Liver (tissue), 8 donors: ENCODE measurements at regions not wholly inside any gene's neighbourhood (a gene's known extent, or its start where the extent isn't known, plus 50 kb on each side); places are given as distances from the start of the nearest gene placed in this dataset.

ENCODE experiments used
- DNase-seq: peaks from one replicate; pipeline ENCODE4 v3.0.0-alpha.2; 2017; ENCODE audit warnings: low spot score
- H3K27ac ChIP-seq, 2 donors: one replicate each; pipeline ENCODE4 v1.7.0; 2013; ENCODE audit warnings: inconsistent platforms in 2 of 2, low read length in 2 of 2, control low read depth in 1 of 2, low read depth in 1 of 2, mild to moderate bottlenecking in 1 of 2
- H3K27me3 ChIP-seq, 4 donors: one replicate each; pipeline versions ENCODE4 v1.6.1 to v1.7.0; 2013; ENCODE audit warnings: low read length in 3 of 4, inconsistent platforms in 1 of 4, mild to moderate bottlenecking in 1 of 4, moderate library complexity in 1 of 4; ENCODE audit not compliant: control insufficient read depth in 4 of 4, insufficient read depth in 4 of 4
- H3K36me3 ChIP-seq, 4 donors: one replicate each; pipeline versions ENCODE4 v1.6.1 to v1.7.0; 2013; ENCODE audit warnings: low read length in 3 of 4, mild to moderate bottlenecking in 3 of 4, low read depth in 1 of 4, moderate library complexity in 1 of 4; ENCODE audit not compliant: control insufficient read depth in 4 of 4, insufficient read depth in 3 of 4
- H3K4me1 ChIP-seq, 4 donors: one replicate each; pipeline versions ENCODE4 v1.6.1 to v1.7.0; 2013; ENCODE audit warnings: low read length in 3 of 4, mild to moderate bottlenecking in 3 of 4, moderate library complexity in 1 of 4; ENCODE audit not compliant: control insufficient read depth in 4 of 4, insufficient read depth in 4 of 4
- H3K4me3 ChIP-seq, 3 donors: one replicate each; pipeline versions ENCODE4 v1.6.1 to v1.7.0; 2013; ENCODE audit warnings: low read length in 3 of 3, control low read depth in 1 of 3, low read depth in 1 of 3, mild to moderate bottlenecking in 1 of 3
- H3K9ac ChIP-seq, 2 donors: one replicate each; pipeline ENCODE4 v1.7.0; 2013; ENCODE audit warnings: low read length in 2 of 2, mild to moderate bottlenecking in 2 of 2, moderate library complexity in 2 of 2, control low read depth in 1 of 2, low read depth in 1 of 2
- H3K9me3 ChIP-seq, 4 donors: one replicate each; pipeline versions ENCODE4 v1.6.1 to v1.7.0; 2013; ENCODE audit warnings: low read length in 3 of 4; ENCODE audit not compliant: control insufficient read depth in 4 of 4
- ATF3 ChIP-seq: IDR thresholded peaks from 2 replicates; pipeline ENCODE4 v1.6.1; 2016; ENCODE audit warnings: antibody characterized with exemption
- CTCF ChIP-seq: fragments of 150-350 bp; IDR thresholded peaks from 2 replicates; pipeline ENCODE4 v1.5.1; 2017; ENCODE audit warnings: improper control_type of control experiment, low read depth, low read length; ENCODE audit not compliant: missing input control
- FOXA2 ChIP-seq: IDR thresholded peaks from 2 replicates; pipeline ENCODE4 v1.6.1; 2016; ENCODE audit warnings: antibody characterized with exemption
- HNF4A ChIP-seq, 2 donors: conservative IDR thresholded peaks; 2 replicates each; pipeline ENCODE4 v1.6.1; 2016; ENCODE audit warnings: antibody characterized with exemption in 2 of 2, mild to moderate bottlenecking in 2 of 2
- JUND ChIP-seq, 2 donors: IDR thresholded peaks; 2 replicates each; pipeline ENCODE4 v1.6.1; 2016; ENCODE audit warnings: antibody characterized with exemption in 2 of 2
- RAD21 ChIP-seq, 2 donors: IDR thresholded peaks; 2 replicates each; pipeline ENCODE4 v1.6.1; 2016; ENCODE audit warnings: antibody characterized with exemption in 2 of 2, mild to moderate bottlenecking in 2 of 2
- TAF1 ChIP-seq: conservative IDR thresholded peaks from 2 replicates; pipeline ENCODE4 v1.6.1; 2016; ENCODE audit warnings: antibody characterized with exemption, mild to moderate bottlenecking
- ZBTB33 ChIP-seq: IDR thresholded peaks from 2 replicates; pipeline ENCODE4 v1.6.1; 2016; ENCODE audit warnings: antibody characterized with exemption
- WGBS: extraction: QIAGEN DNeasy Blood & Tissue Kit; methylation state at CpG from one replicate; pipeline ENCODE4 v1.1.7; 2013; 5-methylcytosine and 5-hydroxymethylcytosine counted together
- donor health status: healthy.
- donor health status: healthy.
- donor health status: healthy.
- donor health status: healthy.
- donor health status: healthy.

GRCh38 chr14:76599141-76599540 lies 162.1 kb upstream of the VASH1 start:
- H3K9ac ChIP-seq: no peak overlapping the region
- WGBS: 76% methylated on average over 4 of the region's 4 CpGs
- H3K4me1 ChIP-seq: no peaks in the 10 kb centered on the region
- no peak for DNase-seq
- peaks cover 0 to 3% (median under 1%) of the 10 kb centered on the region in 4 donors for H3K9me3 ChIP-seq
- H3K27me3 ChIP-seq: peaks cover 0 to 3% (median 0%) of the 10 kb centered on the region in 4 donors
- H3K36me3 ChIP-seq: no peaks in the 10 kb centered on the region
- H3K27ac ChIP-seq: no peak overlapping the region
- no peak overlapping the region for H3K4me3 ChIP-seq
- TF ChIP-seq ATF3 (no peak), JUND (IDR thresholded peaks at IDR 0.05) (no peak)

GRCh38 chr14:76599559-76600287 lies 161.5 kb upstream of the VASH1 start:
- peaks cover 0 to 3% (median 0%) of the 10 kb centered on the region in 4 donors for H3K27me3 ChIP-seq
- H3K36me3 ChIP-seq: no peaks in the 10 kb centered on the region
- no peak overlapping the region for H3K27ac ChIP-seq
- TF ChIP-seq HNF4A (conservative IDR thresholded peaks at IDR 0.05) (no peak), JUND (IDR thresholded peaks at IDR 0.05) (no peak), ATF3 (no peak), FOXA2 (no peak), CTCF (no peak)
- WGBS: 55% methylated on average over 13 of the region's 13 CpGs
- no peak overlapping the region for H3K4me3 ChIP-seq
- no peak overlapping the region for H3K9ac ChIP-seq
- DNase-seq: no peak
- no peaks in the 10 kb centered on the region for H3K4me1 ChIP-seq
- H3K9me3 ChIP-seq: peaks cover 0 to 3% (median under 1%) of the 10 kb centered on the region in 4 donors

- Histone ChIP-seq H3K9me3 (peaks cover 0 to 3% (median under 1%) of the 10 kb centered on the region in 4 donors), H3K4me1 (no peaks in the 10 kb centered on the region), H3K4me3 (no peak overlapping the region), H3K9ac (no peak overlapping the region), H3K36me3 (no peaks in the 10 kb centered on the region), H3K27me3 (peaks cover 0 to 3% (median 0%) of the 10 kb centered on the region in 4 donors), H3K27ac (no peak overlapping the region)
- 64% methylated on average over 7 of the region's 7 CpGs for WGBS
- TF ChIP-seq ZBTB33 (no peak), TAF1 (no peak), RAD21 (IDR thresholded peaks at IDR 0.05) (no peak), JUND (IDR thresholded peaks at IDR 0.05) (no peak)
- no peak for DNase-seq
These were observed 157.6 kb upstream of the VASH1 start for GRCh38 chr14:76603713-76604112.
